SK-N-SH (cell line): ENCODE measurements at regions not wholly inside any gene's neighbourhood (a gene's known extent, or its start where the extent isn't known, plus 50 kb on each side); places are given as distances from the start of the nearest gene placed in this dataset.

Source experiments
- CTCF ChIP-seq: fragments of 200-600 bp; sonication (generic); IDR thresholded peaks from 2 replicates; pipeline ENCODE4 v1.6.1; 2017; ENCODE audit warnings: antibody characterized with exemption, mild to moderate bottlenecking, moderate library complexity
- SMC3 ChIP-seq: IDR thresholded peaks from 2 replicates; pipeline ENCODE4 v1.6.1; 2012; ENCODE audit warnings: low read depth, low read length, improper control_type of control experiment
- TF ChIP-seq, protein P1 (sequence below): IDR thresholded peaks from 2 replicates; pipeline ENCODE4; 2012

GRCh38 chr3:95049841-95050240, 987.0 kb downstream of the NSUN3 start:
- TF ChIP-seq CTCF (no peak), SMC3 (no peak)
- TF ChIP-seq, protein P1, sequence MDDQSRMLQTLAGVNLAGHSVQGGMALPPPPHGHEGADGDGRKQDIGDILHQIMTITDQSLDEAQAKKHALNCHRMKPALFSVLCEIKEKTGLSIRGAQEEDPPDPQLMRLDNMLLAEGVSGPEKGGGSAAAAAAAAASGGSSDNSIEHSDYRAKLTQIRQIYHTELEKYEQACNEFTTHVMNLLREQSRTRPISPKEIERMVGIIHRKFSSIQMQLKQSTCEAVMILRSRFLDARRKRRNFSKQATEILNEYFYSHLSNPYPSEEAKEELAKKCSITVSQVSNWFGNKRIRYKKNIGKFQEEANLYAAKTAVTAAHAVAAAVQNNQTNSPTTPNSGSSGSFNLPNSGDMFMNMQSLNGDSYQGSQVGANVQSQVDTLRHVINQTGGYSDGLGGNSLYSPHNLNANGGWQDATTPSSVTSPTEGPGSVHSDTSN: no peak
